ENCODE measurements at regions not wholly inside any gene's neighbourhood (a gene's known extent, or its start where the extent isn't known, plus 50 kb on each side); places are given as distances from the start of the nearest gene placed in this dataset.

DNA sequence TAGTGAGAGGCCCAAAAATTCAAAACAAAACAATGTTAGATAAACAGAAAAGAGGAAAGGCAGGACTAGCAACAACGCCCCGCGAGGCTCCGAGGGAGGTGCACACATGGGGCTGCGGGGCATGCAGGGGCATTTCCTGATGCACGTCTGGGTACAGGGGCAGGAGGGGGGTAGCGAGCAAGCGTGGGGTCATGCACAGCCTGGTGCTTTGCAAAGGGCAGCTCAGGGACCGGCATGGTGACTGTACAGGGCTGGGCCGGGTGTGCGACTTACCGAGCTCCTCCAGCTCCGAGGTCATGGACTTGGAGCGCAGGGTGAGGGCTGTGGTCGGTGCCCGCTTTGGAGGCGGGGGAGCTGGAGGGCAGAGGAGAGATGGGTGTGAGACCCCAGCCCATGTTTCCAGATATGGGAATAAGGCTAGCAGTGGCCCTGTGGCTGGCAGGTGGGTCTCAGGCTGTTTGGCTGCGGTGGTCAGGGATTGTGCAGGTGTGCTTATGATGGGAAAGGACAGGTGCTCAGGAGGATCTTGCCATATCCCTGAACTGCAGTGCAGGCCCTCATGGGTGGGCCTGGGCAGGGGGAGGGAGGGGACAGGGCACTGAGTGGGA, 103.7 kb downstream of the CTTN start:
- TF ChIP-seq, protein P1, sequence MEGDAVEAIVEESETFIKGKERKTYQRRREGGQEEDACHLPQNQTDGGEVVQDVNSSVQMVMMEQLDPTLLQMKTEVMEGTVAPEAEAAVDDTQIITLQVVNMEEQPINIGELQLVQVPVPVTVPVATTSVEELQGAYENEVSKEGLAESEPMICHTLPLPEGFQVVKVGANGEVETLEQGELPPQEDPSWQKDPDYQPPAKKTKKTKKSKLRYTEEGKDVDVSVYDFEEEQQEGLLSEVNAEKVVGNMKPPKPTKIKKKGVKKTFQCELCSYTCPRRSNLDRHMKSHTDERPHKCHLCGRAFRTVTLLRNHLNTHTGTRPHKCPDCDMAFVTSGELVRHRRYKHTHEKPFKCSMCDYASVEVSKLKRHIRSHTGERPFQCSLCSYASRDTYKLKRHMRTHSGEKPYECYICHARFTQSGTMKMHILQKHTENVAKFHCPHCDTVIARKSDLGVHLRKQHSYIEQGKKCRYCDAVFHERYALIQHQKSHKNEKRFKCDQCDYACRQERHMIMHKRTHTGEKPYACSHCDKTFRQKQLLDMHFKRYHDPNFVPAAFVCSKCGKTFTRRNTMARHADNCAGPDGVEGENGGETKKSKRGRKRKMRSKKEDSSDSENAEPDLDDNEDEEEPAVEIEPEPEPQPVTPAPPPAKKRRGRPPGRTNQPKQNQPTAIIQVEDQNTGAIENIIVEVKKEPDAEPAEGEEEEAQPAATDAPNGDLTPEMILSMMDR (IDR thresholded peaks at IDR 0.05; ENCODE audit: borderline replicate concordance, extremely low read depth, low read length, poor library complexity, severe bottlenecking), result no peak
- TF ChIP-seq EZH2 (IDR thresholded peaks at IDR 0.05; ENCODE audit: borderline replicate concordance, low read depth, low read length, severe bottlenecking), result no peak
